Mesendoderm (in vitro differentiated cells): ENCODE measurements at regions not wholly inside any gene's neighbourhood (a gene's known extent, or its start where the extent isn't known, plus 50 kb on each side); places are given as distances from the start of the nearest gene placed in this dataset.

ENCODE experiments used
- DNase-seq: peaks from one replicate; pipeline ENCODE4 v3.0.0; 2013
- H2AK5ac ChIP-seq: 2 replicates; pipeline ENCODE4 v1.6.1; 2013; ENCODE audit warnings: low read length, inconsistent platforms
- H2BK120ac ChIP-seq: 2 replicates; pipeline ENCODE4 v1.6.1; 2013; ENCODE audit warnings: low read depth, mild to moderate bottlenecking, low read length, moderate library complexity, mixed read lengths
- H2BK15ac ChIP-seq: replicated peaks from 2 replicates; pipeline ENCODE4 v1.6.1; 2013; ENCODE audit warnings: low read depth, mild to moderate bottlenecking, moderate library complexity
- H2BK5ac ChIP-seq: 2 replicates; pipeline ENCODE4 v1.6.1; 2013; ENCODE audit warnings: low read length, inconsistent platforms
- H3K18ac ChIP-seq: 2 replicates; pipeline ENCODE4 v1.6.1; 2013; ENCODE audit warnings: mild to moderate bottlenecking, low read length, mixed read lengths
- H3K23ac ChIP-seq: one replicate; pipeline ENCODE4 v1.6.1; 2013; ENCODE audit warnings: low read length
- H3K27ac ChIP-seq: 2 replicates; pipeline ENCODE4 v1.5.1; 2013; ENCODE audit warnings: low read depth, mild to moderate bottlenecking, inconsistent platforms, low read length, moderate library complexity
- H3K27me3 ChIP-seq: 2 replicates; pipeline ENCODE4 v1.6.1; 2013; ENCODE audit warnings: low read length, control low read depth, mild to moderate bottlenecking, inconsistent platforms; ENCODE audit not compliant: insufficient read depth, poor library complexity
- H3K36me3 ChIP-seq: 2 replicates; pipeline ENCODE4 v1.6.1; 2013; ENCODE audit warnings: low read length, inconsistent platforms; ENCODE audit not compliant: control insufficient read depth, insufficient read depth
- H3K4ac ChIP-seq: one replicate; pipeline ENCODE4 v1.6.1; 2013; ENCODE audit warnings: low read depth, mild to moderate bottlenecking, low read length, moderate library complexity
- H3K4me1 ChIP-seq: 2 replicates; pipeline ENCODE4 v1.6.1; 2013; ENCODE audit warnings: low read depth, low read length, inconsistent platforms; ENCODE audit not compliant: control insufficient read depth
- H3K4me2 ChIP-seq: 2 replicates; pipeline ENCODE4 v1.6.1; 2013; ENCODE audit warnings: low read length
- H3K4me3 ChIP-seq: 2 replicates; pipeline ENCODE4 v1.5.1; 2013; ENCODE audit warnings: mild to moderate bottlenecking, low read length
- H3K56ac ChIP-seq: one replicate; pipeline ENCODE4 v1.6.1; 2013; ENCODE audit warnings: low read length
- H3K79me1 ChIP-seq: 2 replicates; pipeline ENCODE4 v1.6.1; 2013; ENCODE audit warnings: low read length, inconsistent platforms
- H3K79me2 ChIP-seq: 2 replicates; pipeline ENCODE4 v1.6.1; 2013; ENCODE audit warnings: mild to moderate bottlenecking, low read length; ENCODE audit not compliant: control insufficient read depth, insufficient read depth
- H3K9ac ChIP-seq: 2 replicates; pipeline ENCODE4 v1.6.1; 2013; ENCODE audit warnings: low read length, inconsistent platforms
- H4K5ac ChIP-seq: one replicate; pipeline ENCODE4 v1.6.1; 2013; ENCODE audit warnings: low read length
- H4K8ac ChIP-seq: one replicate; pipeline ENCODE4 v1.6.1; 2013; ENCODE audit warnings: low read depth, mild to moderate bottlenecking, control low read depth, low read length, moderate library complexity
- WGBS: extraction: QIAGEN DNeasy Blood & Tissue Kit; methylation state at CpG from one replicate; pipeline ENCODE4 v1.1.7; 2013; ENCODE audit warnings: low lambda C conversion rate, missing lambda C conversion rate; ENCODE audit not compliant: insufficient coverage; ENCODE audit errors: extremely low coverage; 5-methylcytosine and 5-hydroxymethylcytosine counted together

GRCh38 chr1:11407301-11407994, 71.5 kb upstream of the DISP3 start:
- H3K23ac ChIP-seq = no peak overlapping the region
- H4K8ac ChIP-seq = no peak overlapping the region
- no peaks in the 10 kb centered on the region for H3K79me2 ChIP-seq
- no peak overlapping the region for H2AK5ac ChIP-seq
- no peak overlapping the region for H3K18ac ChIP-seq
- H3K4me1 ChIP-seq = no peaks in the 10 kb centered on the region
- H3K27ac ChIP-seq = no peak overlapping the region
- H2BK5ac ChIP-seq = no peak overlapping the region
- no peaks in the 10 kb centered on the region for H3K27me3 ChIP-seq
- no peak overlapping the region for H2BK15ac ChIP-seq
- no peak overlapping the region for H3K4ac ChIP-seq
- WGBS = no CpG with 5 or more reads among the region's 13 CpGs
- no peak overlapping the region for H3K4me3 ChIP-seq
- DNase-seq = no peak
- no peak overlapping the region for H3K9ac ChIP-seq
- no peak overlapping the region for H4K5ac ChIP-seq
- no peak overlapping the region for H2BK120ac ChIP-seq
- no peak overlapping the region for H3K56ac ChIP-seq
- H3K79me1 ChIP-seq = no peaks in the 10 kb centered on the region
- H3K4me2 ChIP-seq = no peak overlapping the region
- no peaks in the 10 kb centered on the region for H3K36me3 ChIP-seq

- Histone ChIP-seq H3K79me2 (no peaks in the 10 kb centered on the region), H3K27ac (no peak overlapping the region), H3K27me3 (no peaks in the 10 kb centered on the region), H3K23ac (no peak overlapping the region), H4K8ac (no peak overlapping the region), H3K79me1 (no peaks in the 10 kb centered on the region), H2BK15ac (no peak overlapping the region), H4K5ac (no peak overlapping the region), H3K4me2 (no peak overlapping the region), H2BK120ac (no peak overlapping the region), H3K18ac (no peak overlapping the region), H3K4me1 (peaks cover 2% of the 10 kb centered on the region), H2BK5ac (no peak overlapping the region), H2AK5ac (no peak overlapping the region), H3K4me3 (no peak overlapping the region), H3K36me3 (no peaks in the 10 kb centered on the region), H3K56ac (no peak overlapping the region), H3K4ac (no peak overlapping the region), H3K9ac (no peak overlapping the region)
- DNase-seq = no peak
- WGBS = no CpG with 5 or more reads among the region's 3 CpGs
Observed at GRCh38 chr1:11412141-11412540, 66.8 kb upstream of the DISP3 start.

- Histone ChIP-seq H4K5ac (no peak overlapping the region), H2BK5ac (no peak overlapping the region), H3K9ac (no peak overlapping the region), H3K79me2 (no peaks in the 10 kb centered on the region), H3K18ac (no peak overlapping the region), H2BK120ac (no peak overlapping the region), H3K79me1 (no peaks in the 10 kb centered on the region), H2AK5ac (no peak overlapping the region), H3K4me1 (peaks cover 2% of the 10 kb centered on the region), H3K4me3 (no peak overlapping the region), H3K27me3 (no peaks in the 10 kb centered on the region), H2BK15ac (no peak overlapping the region), H4K8ac (no peak overlapping the region), H3K56ac (peak overlapping the region; percentile 19), H3K27ac (no peak overlapping the region), H3K4ac (no peak overlapping the region), H3K23ac (no peak overlapping the region), H3K4me2 (no peak overlapping the region), H3K36me3 (no peaks in the 10 kb centered on the region)
- WGBS = no CpG with 5 or more reads among the region's 8 CpGs
- peak; percentile 52 for DNase-seq
Observed at GRCh38 chr1:11413986-11414391, 65.0 kb upstream of the DISP3 start.

- Histone ChIP-seq H3K27ac (no peak overlapping the region), H2BK120ac (no peak overlapping the region), H2BK5ac (no peak overlapping the region), H3K36me3 (no peaks in the 10 kb centered on the region), H2BK15ac (no peak overlapping the region), H3K23ac (no peak overlapping the region), H4K5ac (no peak overlapping the region), H3K79me1 (no peaks in the 10 kb centered on the region), H2AK5ac (no peak overlapping the region), H4K8ac (no peak overlapping the region), H3K27me3 (no peaks in the 10 kb centered on the region), H3K79me2 (no peaks in the 10 kb centered on the region), H3K56ac (no peak overlapping the region), H3K4me2 (no peak overlapping the region), H3K4me1 (peaks cover 2% of the 10 kb centered on the region), H3K4ac (no peak overlapping the region), H3K9ac (no peak overlapping the region), H3K18ac (no peak overlapping the region), H3K4me3 (no peak overlapping the region)
- no CpG with 5 or more reads among the region's 19 CpGs for whole genome bisulfite sequencing
- no peak for DNase-seq
Observed at GRCh38 chr1:11414926-11415538, 63.9 kb upstream of the DISP3 start.

GRCh38 chr1:11417162-11417561, 61.8 kb upstream of the DISP3 start:
- Histone ChIP-seq H3K79me1 (no peaks in the 10 kb centered on the region), H3K4me3 (no peak overlapping the region), H3K79me2 (no peaks in the 10 kb centered on the region), H4K8ac (no peak overlapping the region), H2BK5ac (no peak overlapping the region), H3K56ac (no peak overlapping the region), H3K23ac (no peak overlapping the region), H2AK5ac (no peak overlapping the region), H3K9ac (no peak overlapping the region), H4K5ac (no peak overlapping the region), H3K27me3 (no peaks in the 10 kb centered on the region), H3K4ac (no peak overlapping the region), H3K18ac (no peak overlapping the region), H3K4me1 (peaks cover 2% of the 10 kb centered on the region), H3K4me2 (no peak overlapping the region), H2BK15ac (no peak overlapping the region), H3K36me3 (no peaks in the 10 kb centered on the region), H3K27ac (no peak overlapping the region), H2BK120ac (no peak overlapping the region)
- WGBS = no CpG with 5 or more reads among the region's 4 CpGs
- peak; percentile 70 for DNase-seq

- no CpG with 5 or more reads among the region's 4 CpGs for WGBS
Observed at GRCh38 chr1:11418056-11418455, 60.9 kb upstream of the DISP3 start.

More at GRCh38 chr1:11418056-11418455, 60.9 kb upstream of the DISP3 start:
- no peak overlapping the region for H2AK5ac ChIP-seq
- H3K79me1 ChIP-seq = no peaks in the 10 kb centered on the region
- H3K27ac ChIP-seq = no peak overlapping the region
- H3K36me3 ChIP-seq = no peaks in the 10 kb centered on the region
- no peak for DNase-seq
- H2BK15ac ChIP-seq = no peak overlapping the region
- no peak overlapping the region for H3K9ac ChIP-seq
- H3K4me3 ChIP-seq = no peak overlapping the region
- H3K56ac ChIP-seq = no peak overlapping the region
- no peak overlapping the region for H2BK120ac ChIP-seq
- H3K27me3 ChIP-seq = no peaks in the 10 kb centered on the region
- no peaks in the 10 kb centered on the region for H3K79me2 ChIP-seq
- no peak overlapping the region for H3K18ac ChIP-seq
- H3K23ac ChIP-seq = no peak overlapping the region
- H4K8ac ChIP-seq = no peak overlapping the region
- H3K4me2 ChIP-seq = no peak overlapping the region
- no peak overlapping the region for H2BK5ac ChIP-seq
- H3K4me1 ChIP-seq = peaks cover 2% of the 10 kb centered on the region
- H3K4ac ChIP-seq = no peak overlapping the region
- H4K5ac ChIP-seq = no peak overlapping the region
